Common myeloid progenitor, CD34-positive (primary cell): ENCODE measurements at regions not wholly inside any gene's neighbourhood (a gene's known extent, or its start where the extent isn't known, plus 50 kb on each side); places are given as distances from the start of the nearest gene placed in this dataset.

Experiments
- CTCF ChIA-PET: fragments of 350-600 bp; sonication (Branson Sonifier 250); formaldehyde crosslinking; loops from one replicate; lab custom pipeline; 2021; ENCODE audit warnings: antibody characterized with exemption; lab: Charles Lee
- POLR2A ChIA-PET: fragments of 350-600 bp; sonication (Branson Sonifier 250); formaldehyde crosslinking; loops from one replicate; lab custom pipeline; 2021; ENCODE audit warnings: antibody characterized with exemption; lab: Charles Lee
- DNase-seq, 3 donors: peaks; one replicate each; pipeline versions ENCODE4 v3.0.0 to v3.0.0-alpha.2; 2013
- H3K27ac ChIP-seq, 2 experiments: 1 replicate in 1 of 2; 2 replicates in 1 of 2; pipeline ENCODE4 v1.7.0; 2013; ENCODE audit warnings: inconsistent platforms in 2 of 2, low read length in 2 of 2, mild to moderate bottlenecking in 2 of 2, low read depth in 1 of 2, moderate library complexity in 1 of 2; ENCODE audit not compliant: severe bottlenecking in 2 of 2, insufficient read depth in 1 of 2, poor library complexity in 1 of 2
- H3K27me3 ChIP-seq, 5 experiments: replicated peaks in 2 of 5; 1 replicate in 3 of 5; 2 replicates in 2 of 5; pipeline versions ENCODE4 v1.6.1 to v1.7.0; 2013; ENCODE audit warnings: low read length in 4 of 5, mild to moderate bottlenecking in 2 of 5, moderate library complexity in 2 of 5, inconsistent platforms in 1 of 5; ENCODE audit not compliant: insufficient read depth in 5 of 5, control insufficient read depth in 4 of 5
- H3K36me3 ChIP-seq, 4 experiments: 1 replicate in 2 of 4; 2 replicates in 2 of 4; pipeline versions ENCODE4 v1.6.1 to v1.7.0; 2013; ENCODE audit warnings: low read length in 3 of 4, control low read depth in 1 of 4, mild to moderate bottlenecking in 1 of 4; ENCODE audit not compliant: control insufficient read depth in 4 of 4, insufficient read depth in 4 of 4
- H3K4me1 ChIP-seq, 4 experiments: 1 replicate in 3 of 4; 2 replicates in 1 of 4; pipeline versions ENCODE4 v1.6.1 to v1.7.1; 2013; ENCODE audit warnings: low read length in 3 of 4, mild to moderate bottlenecking in 3 of 4, control low read depth in 1 of 4, inconsistent platforms in 1 of 4, moderate library complexity in 1 of 4; ENCODE audit not compliant: control insufficient read depth in 4 of 4, insufficient read depth in 4 of 4; ENCODE audit errors: control extremely low read depth in 1 of 4
- H3K4me3 ChIP-seq, 7 experiments: 1 replicate in 4 of 7; 2 replicates in 3 of 7; pipeline versions ENCODE4 v1.5.1 to v1.7.0; 2013; ENCODE audit warnings: mild to moderate bottlenecking in 7 of 7, low read length in 6 of 7, moderate library complexity in 6 of 7, inconsistent platforms in 2 of 7, low read depth in 2 of 7, control low read depth in 1 of 7; ENCODE audit not compliant: insufficient read depth in 4 of 7, control insufficient read depth in 1 of 7; ENCODE audit errors: extremely low read depth in 1 of 7
- H3K9me3 ChIP-seq, 5 experiments: 1 replicate in 4 of 5; 2 replicates in 1 of 5; pipeline versions ENCODE4 v1.6.1 to v1.7.1; 2013; ENCODE audit warnings: low read length in 4 of 5, mild to moderate bottlenecking in 2 of 5, inconsistent platforms in 1 of 5, low read depth in 1 of 5, moderate library complexity in 1 of 5; ENCODE audit not compliant: control insufficient read depth in 4 of 5, insufficient read depth in 2 of 5; ENCODE audit errors: control extremely low read depth in 1 of 5
- WGBS: methylation state at CpG from one replicate; pipeline ENCODE4 v1.1.5; 2013; ENCODE audit not compliant: insufficient coverage; 5-methylcytosine and 5-hydroxymethylcytosine counted together

- no peak overlapping the region for H3K27ac ChIP-seq
- H3K4me3 ChIP-seq, result no peak overlapping the region
- POLR2A ChIA-PET, result no interaction called here
- no peaks in the 10 kb centered on the region for H3K27me3 ChIP-seq
- DNase-seq, result no peak
- no peaks in the 10 kb centered on the region for H3K9me3 ChIP-seq
- WGBS, result 67% methylated on average over 2 of the region's 3 CpGs
- H3K4me1 ChIP-seq, result no peaks in the 10 kb centered on the region
- CTCF ChIA-PET, result interaction anchor here (0.6 to 2.1 kb wide), 3 partner anchors 78 to 1057 kb away, joined by 3 to 5 read pairs (median 3); no protein-coding TSS in a partner anchor
- no peaks in the 10 kb centered on the region for H3K36me3 ChIP-seq
Measured at GRCh38 chr3:157683668-157684067, 180.5 kb upstream of the VEPH1 start.

DNA sequence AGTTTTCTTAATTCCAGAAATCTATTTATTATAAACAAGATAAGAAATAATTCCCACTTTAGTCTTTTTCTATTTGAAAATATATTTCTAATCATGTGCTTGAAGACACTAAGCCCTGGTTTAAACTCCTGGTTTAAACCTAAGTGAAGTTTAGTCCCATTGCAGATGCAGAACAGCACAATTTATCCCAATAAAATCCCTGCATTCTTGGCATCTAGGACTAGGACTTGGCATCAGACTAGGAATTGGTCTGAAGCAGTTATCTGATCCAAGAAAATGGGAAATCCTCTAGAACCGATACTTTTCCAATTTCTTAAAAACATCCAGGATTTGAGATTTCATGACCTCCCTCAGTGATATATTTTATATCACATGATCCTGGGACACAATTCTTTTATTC, 168.8 kb upstream of the VEPH1 start:
- CTCF ChIA-PET, result no interaction called here
- H3K27ac ChIP-seq, result no peak overlapping the region
- POLR2A ChIA-PET, result no interaction called here
- no peak overlapping the region for H3K4me3 ChIP-seq
- H3K27me3 ChIP-seq, result no peaks in the 10 kb centered on the region
- H3K36me3 ChIP-seq, result no peaks in the 10 kb centered on the region
- H3K4me1 ChIP-seq, result no peaks in the 10 kb centered on the region
- WGBS, result no CpG with 5 or more reads among the region's 1 CpG
- H3K9me3 ChIP-seq, result peaks cover 0 to 2% (median 0%) of the 10 kb centered on the region in 5 experiments
- DNase-seq, result no peak

GRCh38 chr3:157671656-157672055, 168.4 kb upstream of the VEPH1 start:
- H3K9me3 ChIP-seq, result peaks cover 0 to 2% (median 0%) of the 10 kb centered on the region in 5 experiments
- CTCF ChIA-PET, result no interaction called here
- H3K4me3 ChIP-seq, result no peak overlapping the region
- no peak overlapping the region for H3K27ac ChIP-seq
- no peaks in the 10 kb centered on the region for H3K27me3 ChIP-seq
- DNase-seq, result no peak
- no peaks in the 10 kb centered on the region for H3K36me3 ChIP-seq
- POLR2A ChIA-PET, result no interaction called here
- WGBS, result no CpG with 5 or more reads among the region's 3 CpGs
- no peaks in the 10 kb centered on the region for H3K4me1 ChIP-seq

GRCh38 chr3:157669416-157669815, 166.2 kb upstream of the VEPH1 start:
- no CpG with 5 or more reads among the region's 1 CpG for WGBS
- H3K4me3 ChIP-seq, result no peak overlapping the region
- no peak overlapping the region for H3K27ac ChIP-seq
- H3K9me3 ChIP-seq, result peaks cover 0 to 2% (median 0%) of the 10 kb centered on the region in 5 experiments
- POLR2A ChIA-PET, result no interaction called here
- DNase-seq, result no peak
- no peaks in the 10 kb centered on the region for H3K4me1 ChIP-seq
- CTCF ChIA-PET, result no interaction called here
- no peaks in the 10 kb centered on the region for H3K36me3 ChIP-seq
- peaks cover 0 to 2% (median 0%) of the 10 kb centered on the region in 5 experiments for H3K27me3 ChIP-seq

GRCh38 chr3:157667493-157667892, 164.3 kb upstream of the VEPH1 start:
- peaks cover 0 to 2% (median 0%) of the 10 kb centered on the region in 5 experiments for H3K27me3 ChIP-seq
- POLR2A ChIA-PET, result no interaction called here
- H3K4me3 ChIP-seq, result no peak overlapping the region
- no peaks in the 10 kb centered on the region for H3K4me1 ChIP-seq
- CTCF ChIA-PET, result interaction anchor here (2.0 kb wide), 1 partner anchor 9 kb away, joined by 4 read pairs; no protein-coding TSS in a partner anchor
- no peak overlapping the region for H3K27ac ChIP-seq
- DNase-seq, result no peak
- no peaks in the 10 kb centered on the region for H3K9me3 ChIP-seq
- no peaks in the 10 kb centered on the region for H3K36me3 ChIP-seq
- 28% methylated on average over 2 of the region's 2 CpGs for WGBS

DNA sequence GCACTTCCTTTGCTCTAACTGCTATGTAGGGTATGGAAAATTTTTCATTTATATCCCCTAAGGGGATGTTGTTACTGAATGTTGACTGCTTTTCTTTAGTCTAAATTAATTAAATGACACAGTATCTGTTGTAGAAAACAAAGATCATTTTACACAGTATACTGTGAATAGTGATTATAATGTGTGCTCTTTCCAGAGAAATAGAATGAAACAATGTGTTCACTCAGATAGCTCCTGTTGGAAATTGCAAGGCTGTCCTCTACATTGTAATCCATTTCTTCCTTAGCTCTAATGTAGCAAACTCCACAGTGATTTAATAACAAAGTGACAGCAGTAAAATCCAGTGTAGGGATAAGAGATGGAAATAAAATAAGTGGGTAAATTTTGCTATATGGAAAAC, 159.0 kb upstream of the VEPH1 start:
- POLR2A ChIA-PET, result no interaction called here
- Histone ChIP-seq H3K27me3 (peaks cover 0 to 3% (median 0%) of the 10 kb centered on the region in 5 experiments), H3K9me3 (no peaks in the 10 kb centered on the region), H3K27ac (no peak overlapping the region), H3K4me1 (no peaks in the 10 kb centered on the region), H3K4me3 (no peak overlapping the region), H3K36me3 (no peaks in the 10 kb centered on the region)
- CTCF ChIA-PET, result interaction anchor here (0.6 kb wide), 1 partner anchor 99 kb away, joined by 4 read pairs; no protein-coding TSS in a partner anchor
- no peak for DNase-seq

DNA sequence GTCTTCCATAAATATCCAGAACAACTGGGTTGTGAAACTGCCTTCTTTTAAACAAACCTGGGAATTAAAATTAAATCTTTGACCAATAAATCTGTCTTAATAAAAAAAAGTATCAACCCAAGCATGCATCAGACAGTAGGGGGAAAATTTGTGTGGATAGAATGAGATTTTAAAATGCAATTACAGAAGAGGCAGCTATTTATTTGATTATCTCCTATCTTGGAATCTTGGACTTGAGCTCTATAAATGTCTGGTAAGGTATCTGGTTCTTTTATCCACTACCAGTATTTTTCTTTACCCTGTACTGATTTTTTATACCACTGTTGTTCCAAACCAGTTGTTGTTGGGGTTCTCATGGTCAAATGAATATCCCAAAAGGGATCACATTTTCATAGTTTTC, 157.6 kb upstream of the VEPH1 start:
- POLR2A ChIA-PET, result no interaction called here
- Histone ChIP-seq H3K36me3 (no peaks in the 10 kb centered on the region), H3K27me3 (peaks cover 0 to 3% (median 0%) of the 10 kb centered on the region in 5 experiments), H3K9me3 (no peaks in the 10 kb centered on the region), H3K4me3 (no peak overlapping the region), H3K27ac (no peak overlapping the region), H3K4me1 (no peaks in the 10 kb centered on the region)
- CTCF ChIA-PET, result no interaction called here
- no peak for DNase-seq
